HUDEP-2 (cell line): ENCODE measurements at regions not wholly inside any gene's neighbourhood (a gene's known extent, or its start where the extent isn't known, plus 50 kb on each side); places are given as distances from the start of the nearest gene placed in this dataset.
A peak's percentile ranks its signal among the peaks of the same experiment; 100 is the strongest.

ENCODE experiments used
- DNase-seq, 76 experiments: peaks; one replicate each; lab custom pipeline; 2025; ENCODE audit not compliant: unreplicated experiment in 76 of 76; lab: John Stamatoyannopoulos, UW

DNA sequence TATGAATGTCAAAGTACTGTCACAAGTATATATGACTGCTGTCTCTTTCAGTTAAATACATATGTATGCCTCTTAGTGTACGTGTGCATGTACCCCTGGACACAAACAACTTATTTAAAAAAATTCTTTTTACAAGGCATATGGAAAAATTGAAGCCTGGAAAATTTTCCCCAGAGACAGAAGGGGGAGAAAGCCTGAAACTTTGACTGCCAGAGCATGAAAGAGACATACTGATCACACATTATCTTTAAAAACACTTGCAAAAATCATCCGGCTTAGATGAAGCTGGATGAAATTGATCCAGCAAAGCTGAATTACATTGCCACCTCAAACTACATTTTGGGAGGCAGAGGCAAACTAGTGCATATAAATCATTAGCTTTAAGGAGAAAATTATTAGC is 88.0 kb upstream of the NFIB start:
- no peak for DNase-seq

DNA sequence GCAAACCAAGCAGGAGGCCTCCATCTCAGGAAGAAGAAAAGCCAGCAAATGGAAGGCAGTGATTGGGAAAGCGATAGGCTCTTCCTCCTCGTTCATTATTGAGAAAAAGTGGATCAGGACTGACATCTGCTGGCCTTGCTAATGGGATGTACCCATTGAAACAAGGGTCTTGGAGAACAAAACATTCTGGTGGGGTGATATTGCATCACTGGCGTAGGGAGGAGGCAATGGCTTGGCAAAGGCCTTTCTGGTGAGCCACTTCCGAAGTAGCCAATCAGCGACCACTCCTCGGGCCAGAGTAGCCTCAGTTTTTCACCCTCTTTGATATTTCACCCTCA is 86.7 kb upstream of the NFIB start:
- DNase-seq = peak in 11 of 76 experiments; percentile 4 to 27 (median 13)

DNA sequence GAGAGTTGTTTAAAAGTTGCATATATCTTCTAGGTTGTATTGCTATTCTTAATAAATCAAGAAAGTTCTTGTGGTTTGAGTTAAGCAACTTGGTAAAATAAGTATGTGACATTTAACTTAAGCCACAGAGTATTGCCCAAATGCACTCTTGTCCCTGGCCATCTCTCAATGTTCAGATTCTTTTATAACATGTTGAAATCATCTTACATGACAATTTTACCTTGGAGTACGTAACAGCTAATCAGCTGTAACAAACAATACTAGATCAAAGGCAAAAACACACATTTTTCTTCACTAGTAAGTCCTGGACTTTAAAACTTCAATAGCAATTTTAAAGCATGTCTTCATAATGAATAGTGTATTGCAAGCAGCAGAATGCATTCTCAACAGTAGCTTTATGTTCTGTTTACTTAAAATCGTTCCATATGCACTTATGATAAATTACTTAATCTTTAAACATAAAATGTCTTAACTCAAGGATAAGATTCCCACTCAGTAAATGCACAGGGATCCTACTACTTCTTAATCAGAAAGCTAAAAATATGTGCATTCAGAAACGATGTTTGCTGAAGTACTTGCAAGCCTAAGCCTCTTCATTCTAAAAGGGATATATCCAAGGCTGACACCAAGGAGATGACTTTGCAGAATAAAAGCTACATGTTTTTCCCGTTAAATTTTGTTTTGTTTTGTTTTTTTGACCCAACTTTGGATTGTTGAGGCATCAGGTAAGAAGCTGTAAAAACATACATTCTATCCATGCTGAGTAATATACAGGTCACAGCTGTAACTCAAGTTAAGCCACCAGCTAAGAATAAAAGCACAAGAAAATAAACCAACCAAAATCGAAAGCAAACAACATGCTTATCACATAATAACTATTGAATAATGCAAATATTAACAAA is 86.1 kb upstream of the NFIB start:
- no peak for DNase-seq

GRCh38 chr9:14398473-14398872 is 84.5 kb upstream of the NFIB start:
- DNase-seq = no peak

GRCh38 chr9:14396171-14396570 is 82.2 kb upstream of the NFIB start:
- peak in 1 of 76 experiments; percentile 0 for DNase-seq

- DNase-seq = peak in 73 of 76 experiments; percentile 33 to 95 (median 75)
Measured at GRCh38 chr9:14395317-14396082, 81.6 kb upstream of the NFIB start.

GRCh38 chr9:14393418-14393817 is 79.5 kb upstream of the NFIB start:
- DNase-seq = peak in 10 of 76 experiments; percentile 2 to 61 (median 20)

DNA sequence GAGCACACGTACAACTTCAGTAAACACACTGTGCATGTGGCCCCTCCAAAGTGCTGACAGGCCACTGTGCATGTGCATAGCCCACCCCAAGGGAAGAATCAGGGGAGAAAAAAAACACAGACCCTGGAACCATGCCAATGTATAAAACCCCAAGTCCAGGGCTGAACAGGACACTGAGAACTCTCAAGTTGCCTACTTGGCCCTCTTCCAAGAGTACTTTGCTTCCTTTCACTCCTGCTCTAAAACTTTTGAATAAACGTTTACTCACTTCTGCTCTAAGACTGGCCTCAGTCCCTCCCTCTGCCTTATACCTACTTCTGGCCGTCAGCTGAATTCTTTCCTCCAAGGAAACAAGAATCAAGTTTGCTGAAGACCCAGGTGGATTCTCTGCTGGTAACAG is 77.7 kb upstream of the NFIB start:
- peak in 1 of 76 experiments; percentile 5 for DNase-seq

DNA sequence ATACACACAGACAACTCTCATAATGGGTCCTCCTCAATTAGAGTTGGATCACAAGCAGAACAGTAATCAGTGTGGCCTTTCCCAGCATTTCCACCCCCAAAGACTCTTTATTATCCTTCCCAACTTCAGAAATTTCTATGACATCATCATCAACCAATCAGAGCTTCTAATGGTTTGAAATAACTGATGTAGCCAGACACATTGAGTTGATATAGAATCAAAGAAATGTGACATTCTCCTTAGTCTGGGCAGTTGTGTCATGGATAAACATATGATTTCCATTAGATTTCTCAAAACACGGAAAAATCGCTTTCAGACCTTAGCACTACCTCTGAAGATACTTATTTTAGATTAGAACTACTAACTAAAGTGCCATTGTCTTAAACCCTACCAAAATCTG is 75.7 kb upstream of the NFIB start:
- DNase-seq = no peak

- DNase-seq = no peak
Measured at GRCh38 chr9:14389146-14389545, 75.2 kb upstream of the NFIB start.

DNA sequence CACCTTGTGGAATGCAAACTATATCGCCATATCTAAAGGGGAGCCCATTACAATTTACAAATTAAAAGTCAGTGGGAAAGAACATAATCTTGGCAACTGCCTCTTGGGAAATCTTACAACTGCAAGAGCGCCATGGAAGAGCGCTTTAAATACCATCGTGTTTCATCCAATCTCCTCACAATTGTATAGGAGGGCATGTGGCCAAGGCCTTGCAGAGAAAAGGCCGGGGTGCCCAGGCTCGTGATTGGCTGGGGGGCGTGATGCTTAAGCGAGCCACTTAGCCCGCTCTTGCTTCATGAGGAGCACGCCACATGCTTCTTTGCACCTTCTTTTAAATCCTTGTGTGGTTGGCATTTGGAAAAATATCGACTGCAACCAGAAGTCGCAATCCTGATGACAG is 69.8 kb upstream of the NFIB start:
- no peak for DNase-seq

DNA sequence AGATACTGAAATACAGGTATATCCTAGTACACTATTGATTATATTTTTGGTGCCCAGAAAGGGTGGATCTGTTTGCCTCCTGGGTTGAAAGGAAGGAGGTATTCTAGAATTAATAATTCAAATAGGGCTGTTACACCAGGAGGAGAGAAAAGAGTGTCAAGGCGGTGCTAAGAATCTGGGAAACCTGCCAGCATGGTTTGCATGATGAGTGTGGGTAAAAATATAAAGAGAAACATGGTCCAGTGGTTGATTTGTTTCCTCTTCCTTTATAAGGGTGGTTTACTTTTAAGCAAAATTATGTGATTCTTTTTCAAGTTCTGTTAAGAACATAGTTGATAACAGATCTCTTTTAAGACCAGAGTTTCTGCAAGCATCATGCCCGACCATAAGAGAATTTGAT is 69.4 kb upstream of the NFIB start:
- DNase-seq = peak in 3 of 76 experiments; percentile 3 to 27 (median 11)

DNA sequence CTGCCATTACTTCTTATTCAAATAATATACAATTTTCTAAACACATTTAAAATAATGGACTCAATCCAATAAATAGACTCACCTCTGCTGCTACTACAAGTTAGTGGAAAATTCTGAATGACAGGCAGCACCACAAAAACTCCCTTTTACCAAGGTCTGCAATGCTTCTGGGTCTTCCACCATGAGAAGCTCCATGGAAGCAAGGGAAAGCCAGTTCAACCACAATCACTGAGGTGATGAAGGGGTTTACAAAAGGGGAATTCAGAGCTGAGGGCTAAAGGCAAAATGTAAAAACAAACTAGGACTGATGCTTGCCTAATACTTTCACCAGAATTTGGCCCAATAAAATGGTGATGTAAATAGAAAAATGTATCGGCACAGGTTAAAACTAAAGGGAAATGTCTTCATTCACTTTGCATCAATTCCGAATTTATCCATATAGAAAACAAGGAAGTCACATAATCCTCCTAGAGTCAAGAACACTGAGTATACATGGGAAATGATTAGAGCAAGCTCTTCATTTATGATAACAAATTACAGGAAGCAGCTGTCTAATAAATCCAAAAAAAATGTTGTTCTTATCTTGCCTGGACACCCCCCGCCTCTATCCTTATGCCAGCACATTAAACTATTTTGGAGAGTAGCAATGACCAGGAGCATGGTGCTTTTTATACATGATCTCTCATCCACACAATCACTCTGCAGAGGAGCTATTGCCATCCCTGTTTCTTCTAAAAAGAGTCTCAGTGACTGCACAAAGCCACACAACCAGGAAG is 66.3 kb upstream of the NFIB start:
- DNase-seq = no peak

GRCh38 chr9:14379280-14379679 is 65.3 kb upstream of the NFIB start:
- DNase-seq = no peak

- no peak for DNase-seq
Measured at GRCh38 chr9:14373706-14374105, 59.8 kb upstream of the NFIB start.

DNA sequence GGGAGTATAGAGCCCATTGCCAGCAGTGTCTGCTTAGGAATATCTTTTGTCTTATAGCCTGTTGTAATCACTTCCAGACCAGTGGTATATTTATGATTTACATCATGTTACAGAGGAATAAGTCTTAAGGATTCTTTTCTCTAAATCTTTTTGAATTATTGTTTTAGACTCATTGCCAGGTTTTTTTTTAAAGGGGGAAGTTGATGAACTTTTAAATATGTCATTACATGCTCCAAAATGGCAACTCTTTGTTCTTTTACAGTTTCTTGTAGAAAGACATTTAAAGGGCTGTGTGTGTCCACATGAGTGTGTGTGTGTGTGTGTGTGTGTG is 59.4 kb upstream of the NFIB start:
- no peak for DNase-seq

DNA sequence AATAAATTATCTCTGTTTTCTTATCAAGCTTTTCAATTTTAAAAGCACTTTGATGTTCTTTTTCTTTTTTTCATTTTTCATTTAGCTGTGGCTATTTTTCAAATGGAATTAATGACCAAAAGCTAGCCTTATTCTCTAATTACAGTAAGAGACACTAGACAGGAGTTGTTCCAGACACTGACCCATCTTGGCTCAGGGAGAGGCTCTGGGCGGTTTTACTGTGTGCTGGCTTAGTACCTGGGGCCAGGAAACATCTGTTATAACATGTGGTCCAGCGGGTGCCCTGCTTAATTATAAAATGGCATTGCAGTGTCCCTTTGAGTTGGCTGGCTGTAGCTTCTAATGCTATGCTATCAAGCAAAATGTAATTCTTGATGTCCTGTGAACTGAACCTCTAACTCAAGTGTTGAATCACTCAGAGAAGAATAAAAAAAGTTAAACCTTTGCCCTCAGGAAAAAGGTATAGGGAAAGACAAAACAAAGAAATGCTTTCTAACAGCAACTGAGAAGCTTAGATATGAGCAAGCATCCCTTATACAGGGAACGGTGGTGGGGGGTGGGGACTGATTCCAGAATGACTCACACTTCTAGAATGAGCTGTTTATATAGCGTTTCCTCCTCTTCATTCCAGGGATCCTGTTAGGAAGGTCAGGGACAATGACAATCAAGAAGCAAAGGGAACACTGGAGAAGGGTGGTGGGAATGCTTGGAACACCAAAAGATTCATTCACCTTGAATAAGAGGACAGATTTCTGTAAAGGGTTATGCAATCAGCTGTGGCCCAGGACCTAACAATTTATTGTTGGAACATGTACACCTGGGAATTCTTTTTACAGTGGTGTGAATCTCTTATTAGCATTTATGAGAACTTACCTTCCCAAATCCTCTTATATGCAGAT is 58.7 kb upstream of the NFIB start:
- DNase-seq = no peak

DNA sequence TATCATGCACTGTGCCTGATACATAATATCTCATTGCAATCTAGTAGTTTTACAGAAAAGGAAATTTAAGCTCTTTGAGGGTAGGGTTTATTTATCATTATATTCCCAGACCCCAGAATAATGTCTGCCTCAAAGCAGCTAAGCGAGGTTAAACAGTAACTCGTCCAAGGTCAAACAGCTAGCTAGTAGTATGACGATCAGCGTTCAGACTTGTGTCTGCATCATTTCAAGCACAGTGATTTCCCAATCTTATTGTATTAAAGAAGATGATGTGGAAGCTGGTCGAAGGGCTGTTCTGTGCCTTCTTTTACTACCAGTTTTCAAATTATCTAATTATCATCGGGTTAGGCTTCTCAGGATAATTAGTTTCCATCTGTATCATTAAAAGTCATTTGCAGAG is 55.1 kb upstream of the NFIB start:
- no peak for DNase-seq

- no peak for DNase-seq
Measured at GRCh38 chr9:14366076-14366475, 52.1 kb upstream of the NFIB start.

DNA sequence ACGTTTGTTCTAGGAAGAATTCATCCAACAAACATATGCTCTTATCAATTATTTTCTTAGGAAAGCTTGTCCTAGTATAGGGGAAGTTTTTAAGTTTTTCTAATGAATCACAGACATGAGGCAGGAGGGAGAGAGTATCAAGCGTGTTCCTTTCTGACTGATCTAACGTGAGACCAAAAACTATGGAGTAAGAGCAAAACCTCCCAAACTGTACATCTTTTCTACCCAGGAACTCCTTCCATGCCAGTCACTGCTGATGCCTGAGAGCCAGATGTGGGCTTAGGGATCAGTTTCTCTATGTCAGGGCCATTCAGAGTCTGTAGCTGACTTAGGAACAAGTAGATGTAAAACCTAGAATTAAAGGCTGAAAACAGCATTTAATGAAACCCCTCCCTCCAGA is 51.7 kb upstream of the NFIB start:
- DNase-seq = no peak
